Uterus (tissue), 2 donors: ENCODE measurements at regions not wholly inside any gene's neighbourhood (a gene's known extent, or its start where the extent isn't known, plus 50 kb on each side); places are given as distances from the start of the nearest gene placed in this dataset.

Experiments used
- POLR2A ChIP-seq, 2 donors: fragments of 450-650 bp; IDR thresholded peaks; one replicate each; pipeline ENCODE4 v1.6.1; 2016; ENCODE audit warnings: antibody characterized with exemption in 2 of 2, mild to moderate bottlenecking in 1 of 2, moderate library complexity in 1 of 2
- TF ChIP-seq, protein P1 (sequence below), 4 experiments: fragments of 200-600 bp in 2 of 4; fragments of 450-650 bp in 2 of 4; sonication (generic) in 2 of 4; IDR thresholded peaks; one replicate each; pipeline ENCODE4 v1.5.1; 2016 to 2019; ENCODE audit warnings: antibody characterized with exemption in 4 of 4, mild to moderate bottlenecking in 2 of 4, moderate library complexity in 1 of 4

GRCh38 chr2:226652369-226652768 is 147.3 kb downstream of the IRS1 start:
- TF ChIP-seq, protein P1, sequence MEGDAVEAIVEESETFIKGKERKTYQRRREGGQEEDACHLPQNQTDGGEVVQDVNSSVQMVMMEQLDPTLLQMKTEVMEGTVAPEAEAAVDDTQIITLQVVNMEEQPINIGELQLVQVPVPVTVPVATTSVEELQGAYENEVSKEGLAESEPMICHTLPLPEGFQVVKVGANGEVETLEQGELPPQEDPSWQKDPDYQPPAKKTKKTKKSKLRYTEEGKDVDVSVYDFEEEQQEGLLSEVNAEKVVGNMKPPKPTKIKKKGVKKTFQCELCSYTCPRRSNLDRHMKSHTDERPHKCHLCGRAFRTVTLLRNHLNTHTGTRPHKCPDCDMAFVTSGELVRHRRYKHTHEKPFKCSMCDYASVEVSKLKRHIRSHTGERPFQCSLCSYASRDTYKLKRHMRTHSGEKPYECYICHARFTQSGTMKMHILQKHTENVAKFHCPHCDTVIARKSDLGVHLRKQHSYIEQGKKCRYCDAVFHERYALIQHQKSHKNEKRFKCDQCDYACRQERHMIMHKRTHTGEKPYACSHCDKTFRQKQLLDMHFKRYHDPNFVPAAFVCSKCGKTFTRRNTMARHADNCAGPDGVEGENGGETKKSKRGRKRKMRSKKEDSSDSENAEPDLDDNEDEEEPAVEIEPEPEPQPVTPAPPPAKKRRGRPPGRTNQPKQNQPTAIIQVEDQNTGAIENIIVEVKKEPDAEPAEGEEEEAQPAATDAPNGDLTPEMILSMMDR (IDR thresholded peaks at IDR 0.05): no peak
- TF ChIP-seq POLR2A (IDR thresholded peaks at IDR 0.05): no peak
